SJSA1 (cell line): ENCODE measurements at regions not wholly inside any gene's neighbourhood (a gene's known extent, or its start where the extent isn't known, plus 50 kb on each side); places are given as distances from the start of the nearest gene placed in this dataset.
A peak's percentile ranks its signal among the peaks of the same experiment; 100 is the strongest.
"Not testable (repeated sequence)": the region's sequence is repeated elsewhere in the genome, so short reads cannot be mapped to it uniquely, and the experiment has no call there.

Source experiments
- DNase-seq, 2 experiments: peaks; one replicate each; pipeline ENCODE4 v3.0.0-alpha.2; 2015 to 2020; ENCODE audit warnings: low spot score in 2 of 2, low read depth in 1 of 2
- H3K27ac ChIP-seq: fragments of 250-450 bp; sonication (Bioruptor Pico); 2 replicates; pipeline ENCODE4 v1.5.1; 2020; ENCODE audit warnings: mild to moderate bottlenecking, moderate library complexity
- H3K27me3 ChIP-seq: fragments of 250-450 bp; sonication (Bioruptor Pico); replicated peaks from 2 replicates; pipeline ENCODE4 v1.5.1; 2020; ENCODE audit warnings: mild to moderate bottlenecking, moderate library complexity
- H3K36me3 ChIP-seq: fragments of 250-450 bp; sonication (Bioruptor Pico); 2 replicates; pipeline ENCODE4 v1.5.1; 2020; ENCODE audit warnings: mild to moderate bottlenecking
- H3K4me1 ChIP-seq: fragments of 250-450 bp; sonication (Bioruptor Pico); replicated peaks from 2 replicates; pipeline ENCODE4 v1.6.1; 2021; ENCODE audit warnings: mild to moderate bottlenecking
- H3K4me3 ChIP-seq: fragments of 250-450 bp; sonication (Bioruptor Pico); 2 replicates; pipeline ENCODE4 v1.5.1; 2020; ENCODE audit warnings: mild to moderate bottlenecking
- H3K9me3 ChIP-seq: fragments of 250-450 bp; sonication (Bioruptor Pico); replicated peaks from 2 replicates; pipeline ENCODE4 v1.5.1; 2020; ENCODE audit warnings: mild to moderate bottlenecking

- H3K9me3 ChIP-seq = no peaks in the 10 kb centered on the region
Measured at GRCh38 chr5:106254784-106255183, 1416.0 kb downstream of the EFNA5 start.

DNA sequence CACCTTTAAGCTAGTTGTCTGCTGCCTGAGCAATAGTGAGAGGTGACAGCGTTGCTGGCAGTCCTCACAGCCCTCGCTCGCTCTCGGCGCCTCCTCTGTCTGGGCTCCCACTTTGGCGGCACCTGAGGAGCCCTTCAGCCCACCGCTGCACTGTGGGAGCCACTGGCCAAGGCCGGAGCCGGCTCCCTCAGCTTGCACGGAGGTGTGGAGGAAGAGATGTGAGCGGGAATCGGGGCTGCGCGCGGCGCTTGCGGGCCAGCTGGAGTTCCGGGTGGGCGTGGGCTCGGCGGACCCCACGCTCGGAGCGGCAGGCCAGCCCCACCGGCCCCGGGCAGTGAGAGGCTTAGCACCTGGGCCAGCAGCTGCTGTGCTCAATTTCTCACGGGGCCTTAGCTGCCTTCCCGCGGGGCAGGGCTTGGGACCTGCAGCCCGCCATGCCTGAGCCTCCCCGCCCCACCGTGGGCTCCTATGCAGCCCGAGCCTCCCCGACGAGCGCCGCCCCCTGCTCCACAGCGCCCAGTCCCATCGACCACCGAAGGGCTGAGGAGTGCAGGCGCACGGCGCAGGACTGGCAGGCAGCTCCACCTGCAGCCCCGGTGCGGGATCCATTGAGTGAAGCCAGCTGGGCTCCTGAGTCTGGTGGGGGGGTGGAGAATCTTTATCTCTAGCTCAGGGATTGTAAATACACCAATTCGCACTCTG lies 1424.5 kb downstream of the EFNA5 start:
- H3K4me1 ChIP-seq, H3K36me3 ChIP-seq, H3K27ac ChIP-seq, H3K4me3 ChIP-seq, DNase-seq, H3K9me3 ChIP-seq, H3K27me3 ChIP-seq: not testable (repeated sequence)

More at GRCh38 chr5:106254784-106255183, 1416.0 kb downstream of the EFNA5 start:
- no peak overlapping the region for H3K4me3 ChIP-seq
- H3K27me3 ChIP-seq = no peaks in the 10 kb centered on the region
- no peak for DNase-seq
- no peak overlapping the region for H3K27ac ChIP-seq
- H3K36me3 ChIP-seq = no peaks in the 10 kb centered on the region
- peaks cover 20% of the 10 kb centered on the region for H3K4me1 ChIP-seq

DNA sequence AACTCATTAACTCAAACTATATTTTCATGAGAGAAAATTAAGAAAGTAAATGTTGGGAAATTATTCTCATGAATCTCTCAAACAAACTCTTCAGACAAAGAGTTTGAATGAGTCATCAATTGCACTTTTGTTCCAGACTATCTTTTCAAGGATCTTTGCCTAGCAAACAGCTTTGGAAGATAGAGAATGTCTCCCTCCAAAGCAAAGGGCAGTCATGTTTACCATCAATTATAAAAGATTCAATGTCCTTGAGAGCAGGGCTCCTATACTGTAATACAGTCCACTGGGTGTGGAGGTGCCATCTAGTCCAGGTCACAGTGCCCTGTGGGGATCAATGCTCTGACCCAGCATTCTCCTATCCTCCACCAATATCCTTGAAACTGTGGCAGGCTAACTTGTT lies 1429.3 kb downstream of the EFNA5 start:
- Histone ChIP-seq H3K27me3 (no peaks in the 10 kb centered on the region), H3K9me3 (no peaks in the 10 kb centered on the region), H3K4me1 (peaks cover 7% of the 10 kb centered on the region; the same call in 1 of the 2 replicates), H3K36me3 (no peaks in the 10 kb centered on the region), H3K27ac (no peak overlapping the region), H3K4me3 (no peak overlapping the region)
- DNase-seq = peak in 1 of 2 experiments; percentile 23

- H3K36me3 ChIP-seq = no peaks in the 10 kb centered on the region
- H3K27me3 ChIP-seq = no peaks in the 10 kb centered on the region
- H3K4me1 ChIP-seq = no peaks in the 10 kb centered on the region
- 0 out of 2 replicates have a peak, but pooled peaks cover 2% of the 10 kb centered on the region for H3K9me3 ChIP-seq
- no peak overlapping the region for H3K4me3 ChIP-seq
- H3K27ac ChIP-seq = no peak overlapping the region
- no peak for DNase-seq
Measured at GRCh38 chr5:106205916-106206571, 1464.7 kb downstream of the EFNA5 start.

DNA sequence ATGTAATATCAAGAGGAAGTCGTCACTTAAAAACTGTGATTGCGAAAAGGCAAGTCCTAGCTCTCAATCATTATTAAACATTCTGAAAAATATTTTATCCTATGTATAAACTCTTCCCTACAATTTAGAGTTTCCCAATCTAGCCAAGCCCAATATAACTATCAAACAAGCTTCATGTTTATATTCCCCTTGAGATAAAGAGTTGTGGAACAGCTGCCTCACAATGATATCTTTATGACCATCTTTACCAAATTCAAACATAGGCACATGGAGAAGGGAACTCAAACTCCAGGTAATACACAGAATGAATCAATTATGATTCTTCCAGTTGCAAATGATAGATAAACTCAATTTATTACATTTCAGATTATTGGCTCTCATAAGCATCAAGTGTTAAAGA lies 1468.7 kb downstream of the EFNA5 start:
- no peak overlapping the region for H3K4me3 ChIP-seq
- H3K27me3 ChIP-seq = no peaks in the 10 kb centered on the region
- H3K36me3 ChIP-seq = no peaks in the 10 kb centered on the region
- no peak overlapping the region for H3K27ac ChIP-seq
- no peaks in the 10 kb centered on the region for H3K9me3 ChIP-seq
- H3K4me1 ChIP-seq = no peaks in the 10 kb centered on the region
- DNase-seq = no peak

GRCh38 chr5:106200971-106201370 lies 1469.8 kb downstream of the EFNA5 start:
- DNase-seq = no peak
- Histone ChIP-seq H3K4me3 (no peak overlapping the region), H3K36me3 (no peaks in the 10 kb centered on the region), H3K27me3 (no peaks in the 10 kb centered on the region), H3K27ac (no peak overlapping the region), H3K4me1 (no peaks in the 10 kb centered on the region), H3K9me3 (no peaks in the 10 kb centered on the region)

- DNase-seq = no peak
Measured at GRCh38 chr5:106195679-106196474, 1474.9 kb downstream of the EFNA5 start.

GRCh38 chr5:106189121-106189809 lies 1481.5 kb downstream of the EFNA5 start:
- no peaks in the 10 kb centered on the region for H3K9me3 ChIP-seq
- DNase-seq = no peak
- H3K4me3 ChIP-seq = no peak overlapping the region
- no peaks in the 10 kb centered on the region; the same call in 1 of the 2 replicates for H3K27me3 ChIP-seq
- H3K27ac ChIP-seq = no peak overlapping the region
- H3K36me3 ChIP-seq = no peaks in the 10 kb centered on the region
- no peaks in the 10 kb centered on the region for H3K4me1 ChIP-seq

More at GRCh38 chr5:106195679-106196474, 1474.9 kb downstream of the EFNA5 start:
- Histone ChIP-seq H3K36me3 (no peaks in the 10 kb centered on the region), H3K4me1 (no peaks in the 10 kb centered on the region), H3K27me3 (no peaks in the 10 kb centered on the region; the same call in 1 of the 2 replicates), H3K27ac (no peak overlapping the region), H3K9me3 (no peaks in the 10 kb centered on the region), H3K4me3 (no peak overlapping the region)

DNA sequence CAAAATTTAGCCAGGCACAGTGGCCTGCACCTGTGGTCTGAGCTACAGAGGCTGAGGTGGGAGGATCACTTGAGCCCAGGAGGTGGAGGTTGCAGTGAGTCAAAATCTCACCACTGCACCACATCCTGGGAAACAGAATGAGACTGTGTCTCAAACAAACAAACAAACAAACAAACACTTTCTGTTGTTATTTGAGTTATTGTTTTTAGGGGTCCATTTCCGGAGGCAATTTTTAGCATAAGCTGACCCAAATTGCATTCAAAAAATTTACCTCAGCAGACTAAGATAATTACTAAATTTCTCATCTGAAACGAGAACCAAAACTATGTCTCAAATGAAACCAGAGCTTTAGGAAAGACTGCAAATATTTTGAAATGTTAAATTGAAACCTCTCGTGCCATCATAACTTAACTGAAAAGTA lies 1485.1 kb downstream of the EFNA5 start:
- Histone ChIP-seq H3K27me3 (no peaks in the 10 kb centered on the region), H3K9me3 (no peaks in the 10 kb centered on the region), H3K27ac (no peak overlapping the region), H3K36me3 (no peaks in the 10 kb centered on the region), H3K4me3 (no peak overlapping the region), H3K4me1 (no peaks in the 10 kb centered on the region)
- DNase-seq = no peak

DNA sequence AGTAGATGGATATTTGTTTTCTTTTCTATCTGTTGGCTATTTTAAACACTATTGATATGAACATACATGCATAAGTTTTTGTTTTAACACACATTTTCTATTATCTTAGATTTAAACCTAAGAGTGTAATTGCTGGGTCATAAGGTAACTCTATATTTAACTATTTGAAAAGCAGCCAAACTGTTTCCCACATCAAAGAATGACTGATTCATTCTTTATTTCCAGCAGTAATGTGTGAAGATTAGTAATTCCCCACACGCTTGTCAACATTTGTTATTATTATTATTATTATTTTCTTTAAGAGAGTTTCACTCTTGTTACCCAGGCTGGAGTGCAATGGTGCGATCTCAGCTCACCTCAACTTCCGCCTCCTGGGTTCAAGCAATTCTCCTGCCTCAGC lies 1495.8 kb downstream of the EFNA5 start:
- no peak for DNase-seq
- H3K27ac ChIP-seq = no peak overlapping the region
- 0 out of 2 replicates have a peak, but pooled peaks cover 2% of the 10 kb centered on the region for H3K9me3 ChIP-seq
- H3K4me1 ChIP-seq = peaks cover 22% of the 10 kb centered on the region
- no peaks in the 10 kb centered on the region for H3K36me3 ChIP-seq
- H3K27me3 ChIP-seq = no peaks in the 10 kb centered on the region
- H3K4me3 ChIP-seq = no peak overlapping the region

GRCh38 chr5:106172681-106173532 lies 1497.8 kb downstream of the EFNA5 start:
- peak in 1 of 2 experiments; percentile 10 for DNase-seq
- H3K4me3 ChIP-seq = no peak overlapping the region
- H3K27me3 ChIP-seq = no peaks in the 10 kb centered on the region
- H3K4me1 ChIP-seq = peaks cover 22% of the 10 kb centered on the region
- no peaks in the 10 kb centered on the region for H3K36me3 ChIP-seq
- H3K27ac ChIP-seq = no peak overlapping the region; the same call in 1 of the 2 replicates
- H3K9me3 ChIP-seq = 0 out of 2 replicates have a peak, but pooled peaks cover 2% of the 10 kb centered on the region

DNA sequence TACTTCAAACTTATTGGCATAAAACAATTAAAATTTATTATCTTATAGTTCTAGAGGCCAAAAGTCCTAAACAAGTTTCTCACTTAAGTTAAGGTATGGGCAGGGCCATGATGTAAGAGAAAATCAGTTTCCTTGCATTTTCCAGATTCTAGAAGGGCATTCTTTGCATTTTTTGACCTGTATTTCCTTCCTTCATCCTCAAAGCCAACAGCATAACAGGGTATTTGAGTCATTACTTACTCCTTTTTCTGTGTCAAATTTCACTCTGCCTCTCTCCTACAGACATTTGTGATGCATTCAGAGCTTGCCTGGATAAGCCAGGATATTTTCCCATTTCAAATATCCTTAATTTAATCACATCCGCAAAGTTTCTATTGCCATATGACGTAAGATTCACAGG lies 1499.0 kb downstream of the EFNA5 start:
- peaks cover 22% of the 10 kb centered on the region for H3K4me1 ChIP-seq
- H3K27ac ChIP-seq = no peak overlapping the region
- no peaks in the 10 kb centered on the region for H3K27me3 ChIP-seq
- 0 out of 2 replicates have a peak, but pooled peaks cover 2% of the 10 kb centered on the region for H3K9me3 ChIP-seq
- DNase-seq = peak in 1 of 2 experiments; percentile 19
- no peaks in the 10 kb centered on the region for H3K36me3 ChIP-seq
- H3K4me3 ChIP-seq = no peak overlapping the region
